Ovary (tissue), 3 donors: ENCODE measurements at regions not wholly inside any gene's neighbourhood (a gene's known extent, or its start where the extent isn't known, plus 50 kb on each side); places are given as distances from the start of the nearest gene placed in this dataset.

Experiments
- CTCF ChIP-seq, 3 donors: fragments of 450-650 bp in 2 of 3; fragments of 200-600 bp in 1 of 3; IDR thresholded peaks; one replicate each; pipeline versions ENCODE4 v1.5.1 to v1.8.0; 2016 to 2022; ENCODE audit warnings: antibody characterized with exemption in 3 of 3, mild to moderate bottlenecking in 1 of 3
- POLR2A ChIP-seq: fragments of 450-650 bp; IDR thresholded peaks from one replicate; pipeline ENCODE4 v1.6.1; 2017; ENCODE audit warnings: antibody characterized with exemption, mild to moderate bottlenecking, moderate library complexity
- donor health status: DM: no; HTN: no; CAD: no.

GRCh38 chr12:108448246-108448645 is 66.8 kb upstream of the FICD start:
- TF ChIP-seq CTCF (IDR thresholded peaks at IDR 0.05) (no peak), POLR2A (no peak)
